OCI-LY3 (cell line): ENCODE measurements at regions not wholly inside any gene's neighbourhood (a gene's known extent, or its start where the extent isn't known, plus 50 kb on each side); places are given as distances from the start of the nearest gene placed in this dataset.

ENCODE experiments used
- H2AFZ ChIP-seq: fragments of 200-600, 300-600 bp; shearing (Covaris generic); 2 replicates; pipeline ENCODE4 v1.6.0; 2014; ENCODE audit warnings: antibody characterized with exemption, low read depth, low read length
- H3K27ac ChIP-seq: fragments of 200-600, 300-600 bp; sonication (generic); 2 replicates; pipeline ENCODE4 v1.5.1; 2014; ENCODE audit warnings: mild to moderate bottlenecking, low read length, moderate library complexity, mixed read lengths
- H3K27me3 ChIP-seq: fragments of 200-600, 300-600 bp; sonication (generic); 2 replicates; pipeline ENCODE4 v1.6.1; 2014; ENCODE audit warnings: low read depth, low read length, mixed read lengths
- H3K36me3 ChIP-seq: fragments of 200-600, 300-600 bp; sonication (generic); replicated peaks from 2 replicates; pipeline ENCODE3; 2014; ENCODE audit warnings: low read depth, low read length, mixed read lengths
- H3K4me1 ChIP-seq: fragments of 300-600, 200-600 bp; sonication (generic); 2 replicates; pipeline ENCODE4 v1.6.1; 2014; ENCODE audit warnings: low read length, mixed read lengths
- H3K4me2 ChIP-seq: fragments of 200-600, 300-600 bp; sonication (generic); 2 replicates; pipeline ENCODE4 v1.6.1; 2014; ENCODE audit warnings: low read length, mixed read lengths
- H3K4me3 ChIP-seq: fragments of 300-600, 200-600 bp; sonication (generic); 2 replicates; pipeline ENCODE4 v1.5.1; 2014; ENCODE audit warnings: antibody characterized with exemption, mild to moderate bottlenecking, low read length, moderate library complexity
- H3K79me2 ChIP-seq: fragments of 300-600, 200-600 bp; shearing (Covaris generic); 2 replicates; pipeline ENCODE4 v1.6.1; 2014; ENCODE audit warnings: mild to moderate bottlenecking, low read length, mixed read lengths
- H3K9ac ChIP-seq: fragments of 300-600, 200-600 bp; shearing (Covaris generic); 2 replicates; pipeline ENCODE4 v1.6.0; 2014; ENCODE audit warnings: mild to moderate bottlenecking, low read length, moderate library complexity
- H3K9me3 ChIP-seq: fragments of 200-600, 300-600 bp; shearing (Covaris generic); 2 replicates; pipeline ENCODE4 v1.6.1; 2014; ENCODE audit warnings: low read length, mixed read lengths; ENCODE audit not compliant: insufficient read depth
- H4K20me1 ChIP-seq: fragments of 200-600, 300-600 bp; sonication (generic); 2 replicates; pipeline ENCODE4 v1.6.1; 2016; ENCODE audit warnings: low read length, mixed read lengths; ENCODE audit not compliant: insufficient read depth
- CTCF ChIP-seq: fragments of 200-600, 300-600 bp; sonication (generic); IDR thresholded peaks from 2 replicates; pipeline ENCODE4 v1.5.1; 2014; ENCODE audit warnings: antibody characterized with exemption, low read length, low read depth
- EZH2phosphoT487 ChIP-seq: fragments of 200-600 bp; shearing (Covaris generic); IDR thresholded peaks from 2 replicates; pipeline ENCODE4 v1.6.1; 2018; ENCODE audit warnings: antibody characterized with exemption, mixed run types, low read depth

GRCh38 chr2:120406566-120406965 lies 60.6 kb downstream of the INHBB start:
- Histone ChIP-seq H3K27ac (no peak overlapping the region), H2AFZ (no peak overlapping the region), H3K9ac (no peak overlapping the region), H3K4me1 (no peaks in the 10 kb centered on the region), H3K4me3 (no peak overlapping the region), H3K27me3 (peaks cover 5% of the 10 kb centered on the region; the same call in 1 of the 2 replicates), H3K36me3 (no peaks in the 10 kb centered on the region), H3K4me2 (no peak overlapping the region), H3K79me2 (no peaks in the 10 kb centered on the region), H3K9me3 (0 out of 2 replicates have a peak, but pooled peaks cover 6% of the 10 kb centered on the region), H4K20me1 (no peaks in the 10 kb centered on the region)
- TF ChIP-seq EZH2phosphoT487 (no peak), CTCF (no peak)

- no peak for TF ChIP-seq EZH2phosphoT487
- TF ChIP-seq CTCF: no peak
- H3K4me1 ChIP-seq: no peaks in the 10 kb centered on the region
- H3K4me3 ChIP-seq: no peak overlapping the region
- no peaks in the 10 kb centered on the region for H3K36me3 ChIP-seq
- no peak overlapping the region for H2AFZ ChIP-seq
- no peak overlapping the region for H3K27ac ChIP-seq
- no peaks in the 10 kb centered on the region for H4K20me1 ChIP-seq
- H3K9ac ChIP-seq: no peak overlapping the region
- no peak overlapping the region for H3K4me2 ChIP-seq
- H3K27me3 ChIP-seq: peaks cover 5% of the 10 kb centered on the region; the same call in 1 of the 2 replicates
- H3K9me3 ChIP-seq: 0 out of 2 replicates have a peak, but pooled peaks cover 6% of the 10 kb centered on the region
- no peaks in the 10 kb centered on the region for H3K79me2 ChIP-seq
Measured at GRCh38 chr2:120410487-120410886, 64.6 kb downstream of the INHBB start.

- H3K27me3 ChIP-seq: peaks cover under 1% of the 10 kb centered on the region; the same call in 1 of the 2 replicates
- H3K4me3 ChIP-seq: no peak overlapping the region
- 0 out of 2 replicates have a peak, but pooled peaks cover 1% of the 10 kb centered on the region for H3K9me3 ChIP-seq
- no peaks in the 10 kb centered on the region for H3K79me2 ChIP-seq
- no peaks in the 10 kb centered on the region for H3K4me1 ChIP-seq
- no peak overlapping the region for H3K4me2 ChIP-seq
- H4K20me1 ChIP-seq: no peaks in the 10 kb centered on the region
- H2AFZ ChIP-seq: no peak overlapping the region
- TF ChIP-seq CTCF: no peak
- no peak for TF ChIP-seq EZH2phosphoT487
- no peaks in the 10 kb centered on the region for H3K36me3 ChIP-seq
- H3K27ac ChIP-seq: no peak overlapping the region
- H3K9ac ChIP-seq: no peak overlapping the region
Measured at GRCh38 chr2:120415060-120415459, 69.1 kb downstream of the INHBB start.

GRCh38 chr2:120415728-120416509 lies 70.0 kb downstream of the INHBB start:
- TF ChIP-seq EZH2phosphoT487 (no peak), CTCF (no peak)
- H3K9ac ChIP-seq: no peak overlapping the region
- H3K27ac ChIP-seq: no peak overlapping the region
- no peaks in the 10 kb centered on the region for H4K20me1 ChIP-seq
- no peak overlapping the region for H3K4me2 ChIP-seq
- H3K4me1 ChIP-seq: no peaks in the 10 kb centered on the region
- no peak overlapping the region for H2AFZ ChIP-seq
- no peaks in the 10 kb centered on the region for H3K27me3 ChIP-seq
- no peaks in the 10 kb centered on the region for H3K9me3 ChIP-seq
- H3K79me2 ChIP-seq: no peaks in the 10 kb centered on the region
- H3K4me3 ChIP-seq: no peak overlapping the region
- H3K36me3 ChIP-seq: no peaks in the 10 kb centered on the region
